GM21515 (cell line): ENCODE measurements at regions not wholly inside any gene's neighbourhood (a gene's known extent, or its start where the extent isn't known, plus 50 kb on each side); places are given as distances from the start of the nearest gene placed in this dataset.

ENCODE experiments used
- ATAC-seq: cut with Tn5 transposase; IDR thresholded peaks from one replicate; pipeline ENCODE4 v1.9.1; 2021; ENCODE audit not compliant: unreplicated experiment

- ATAC-seq = peak; percentile 100
Observed at GRCh38 chr16:80144191-80144590, 396.6 kb upstream of the DYNLRB2 start.

GRCh38 chr16:80142940-80143339, 397.9 kb upstream of the DYNLRB2 start:
- ATAC-seq = no peak

DNA sequence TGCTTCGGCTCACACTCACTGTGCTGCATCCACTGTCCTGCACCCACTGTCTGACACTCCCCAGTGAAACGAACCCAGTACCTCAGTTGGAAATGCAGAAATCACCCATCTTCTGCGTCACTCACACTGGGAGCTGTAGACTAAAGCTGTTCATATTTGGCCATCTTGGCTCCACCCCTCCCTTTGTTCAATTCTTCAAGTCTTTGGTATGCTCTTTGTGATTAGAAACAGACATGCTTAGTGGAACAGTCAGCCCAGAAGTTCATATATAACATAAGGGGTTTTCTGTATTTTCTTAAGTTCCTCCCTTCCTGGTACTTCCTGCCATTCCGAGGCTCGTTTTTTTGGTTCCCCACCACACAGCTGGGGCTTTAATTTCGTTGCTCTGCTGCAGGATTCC, 398.5 kb upstream of the DYNLRB2 start:
- no peak for ATAC-seq

DNA sequence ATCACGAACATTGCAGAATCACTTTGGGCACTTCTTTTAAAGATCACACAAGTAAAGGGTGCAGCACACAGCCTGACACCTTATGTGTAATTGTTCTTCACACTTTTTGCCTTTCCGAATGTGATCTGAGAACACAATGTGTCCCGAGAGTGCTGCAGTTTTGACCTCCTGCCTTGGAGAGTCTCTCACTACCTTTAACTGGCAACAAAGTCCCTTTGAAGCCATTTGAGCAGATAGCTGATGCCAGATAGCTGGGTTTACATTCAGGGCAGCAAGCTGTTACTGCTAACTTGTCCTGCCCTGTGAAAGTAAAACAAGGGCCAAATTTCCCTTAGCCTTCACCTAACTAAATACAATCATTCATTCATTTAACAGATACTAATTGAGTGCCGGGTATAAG, 411.0 kb upstream of the DYNLRB2 start:
- no peak for ATAC-seq

DNA sequence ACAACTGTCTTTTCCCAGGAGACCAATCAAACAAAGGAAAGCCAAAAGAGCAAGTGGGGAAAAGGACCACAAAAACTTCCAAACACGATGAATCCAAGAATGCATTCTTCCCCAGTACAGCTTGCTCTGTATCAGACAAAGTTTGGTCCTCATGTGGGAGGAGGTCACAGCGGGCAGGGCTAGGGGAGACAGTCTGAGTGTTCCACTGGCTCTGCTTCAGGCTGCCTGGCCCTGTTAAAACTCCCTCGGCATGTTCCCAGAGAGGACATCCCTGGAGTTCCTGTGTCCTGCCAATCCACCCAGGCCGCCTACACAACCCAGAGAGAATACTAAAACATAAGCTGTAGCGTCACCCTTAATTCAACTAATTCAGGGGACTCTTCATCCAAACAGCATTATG, 415.1 kb upstream of the DYNLRB2 start:
- ATAC-seq = no peak

- no peak for ATAC-seq
Observed at GRCh38 chr16:80123189-80123588, 417.6 kb upstream of the DYNLRB2 start.

DNA sequence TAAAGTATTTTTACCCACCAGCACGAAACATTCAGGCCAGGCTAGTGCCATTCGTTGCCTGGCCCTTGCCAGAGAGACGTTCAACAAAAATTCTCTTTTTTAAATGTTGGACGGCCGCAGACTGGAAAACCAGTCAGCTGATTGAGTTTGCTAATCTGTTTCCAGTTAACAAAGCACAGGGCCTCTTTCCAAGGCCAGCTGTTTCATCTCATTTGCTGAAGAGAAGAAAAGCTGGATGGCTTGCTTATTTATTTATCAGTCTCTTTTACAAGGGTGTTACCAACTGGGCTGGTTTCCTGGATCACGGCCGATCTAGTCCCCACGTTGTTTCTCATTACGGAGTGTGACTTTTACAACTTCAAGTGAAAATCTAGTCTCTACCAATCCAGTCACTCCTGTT, 418.7 kb upstream of the DYNLRB2 start:
- ATAC-seq = no peak

DNA sequence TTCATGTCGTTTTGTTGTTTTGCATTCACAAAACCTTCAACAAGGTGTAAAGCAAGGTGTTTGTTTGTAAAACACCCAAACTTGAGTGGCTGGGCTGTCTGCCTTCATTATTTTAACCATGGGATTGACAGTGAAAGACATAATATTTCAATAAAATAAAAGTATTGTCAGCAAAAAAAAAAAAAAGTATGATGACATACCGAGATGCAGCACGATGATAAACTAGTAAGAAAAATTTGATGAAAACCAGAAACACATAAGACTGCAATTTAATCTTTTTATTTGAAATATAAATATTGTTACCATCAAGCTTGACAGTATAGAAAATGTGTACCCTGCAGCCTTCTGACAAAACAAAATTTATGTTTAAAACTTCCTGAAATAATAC, 419.3 kb upstream of the DYNLRB2 start:
- no peak for ATAC-seq

DNA sequence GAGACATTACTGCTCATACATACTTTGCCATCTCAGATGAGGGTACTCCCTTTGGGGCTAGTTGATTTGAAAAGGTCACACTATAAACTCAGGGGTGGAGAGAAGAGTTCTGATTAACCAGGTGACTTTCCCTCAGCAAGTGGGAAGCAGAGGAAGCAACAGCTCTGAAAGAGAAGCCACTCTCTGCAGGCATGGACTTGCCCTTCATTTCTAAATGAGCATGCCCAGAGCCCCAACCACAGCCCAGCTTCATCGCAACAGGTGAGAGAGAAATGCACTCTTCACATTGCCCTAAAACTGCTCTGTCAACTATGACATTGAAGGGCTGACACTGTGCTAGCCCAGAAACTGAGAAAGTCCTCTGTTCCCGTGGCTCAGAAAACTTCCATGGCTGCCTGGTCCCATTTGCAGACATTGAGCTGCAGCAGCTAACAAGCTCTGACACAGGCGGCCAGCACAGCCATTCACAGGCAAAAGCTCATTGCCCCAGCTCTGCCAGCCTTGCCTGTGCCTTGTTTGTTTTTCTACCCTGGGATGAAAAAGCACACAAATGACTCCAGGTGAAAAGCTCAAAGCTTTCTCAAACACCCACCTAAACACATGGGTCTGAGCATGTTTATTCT, 419.8 kb upstream of the DYNLRB2 start:
- ATAC-seq = no peak

- ATAC-seq = no peak
Observed at GRCh38 chr16:80117556-80118130, 423.1 kb upstream of the DYNLRB2 start.

DNA sequence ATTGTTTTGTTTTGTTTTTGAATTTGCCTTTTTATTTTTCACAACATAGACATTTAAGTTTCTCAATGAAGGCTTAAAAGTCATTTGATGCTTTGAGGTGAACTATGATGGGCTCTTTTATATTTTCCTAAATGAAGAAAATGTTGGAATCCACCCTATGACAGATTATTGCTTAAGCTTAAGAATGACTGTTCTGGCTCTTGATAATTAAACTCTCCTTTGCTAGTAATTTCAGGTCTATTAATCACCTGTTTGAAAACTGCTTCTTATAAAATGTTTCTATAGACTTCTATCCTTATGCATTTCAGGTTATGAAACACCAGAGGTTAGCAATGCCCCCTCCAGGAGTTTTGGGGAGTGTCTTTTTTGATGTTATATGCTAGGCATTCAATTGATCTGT, 424.1 kb upstream of the DYNLRB2 start:
- no peak for ATAC-seq

GRCh38 chr16:80114699-80115098, 426.1 kb upstream of the DYNLRB2 start:
- ATAC-seq = peak; percentile 77

DNA sequence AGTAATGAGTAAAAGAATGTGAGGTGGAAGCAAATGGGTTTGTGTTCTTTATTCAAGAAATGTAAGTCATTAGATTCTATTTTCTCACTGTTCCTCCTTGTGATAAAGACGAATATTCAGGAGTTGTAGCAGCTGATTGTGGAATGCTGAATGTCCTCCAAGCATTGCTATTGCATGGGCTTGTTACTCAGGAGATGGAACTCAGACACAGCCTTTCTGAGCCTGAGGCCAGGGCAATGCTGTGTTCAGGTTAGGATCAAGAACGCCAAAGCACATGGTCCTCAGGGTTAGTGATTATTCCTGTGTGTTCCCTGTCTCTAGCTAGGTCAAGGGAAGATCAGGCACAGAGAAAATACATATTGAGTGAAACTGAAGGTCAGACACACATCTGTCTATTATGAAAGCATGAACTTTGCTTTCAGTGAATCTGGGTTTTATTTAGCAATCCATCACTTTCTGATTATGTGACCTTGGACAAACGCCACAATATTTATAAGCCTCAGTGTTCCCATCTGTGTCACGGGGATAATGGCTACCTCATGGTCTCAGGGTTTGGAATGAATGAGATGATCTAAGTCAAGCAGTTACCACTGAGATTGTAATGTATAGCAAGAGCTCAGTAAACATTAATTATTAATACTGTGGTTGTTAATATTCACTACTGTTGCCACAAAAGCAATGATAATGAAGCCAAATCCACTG, 426.8 kb upstream of the DYNLRB2 start:
- ATAC-seq = no peak

DNA sequence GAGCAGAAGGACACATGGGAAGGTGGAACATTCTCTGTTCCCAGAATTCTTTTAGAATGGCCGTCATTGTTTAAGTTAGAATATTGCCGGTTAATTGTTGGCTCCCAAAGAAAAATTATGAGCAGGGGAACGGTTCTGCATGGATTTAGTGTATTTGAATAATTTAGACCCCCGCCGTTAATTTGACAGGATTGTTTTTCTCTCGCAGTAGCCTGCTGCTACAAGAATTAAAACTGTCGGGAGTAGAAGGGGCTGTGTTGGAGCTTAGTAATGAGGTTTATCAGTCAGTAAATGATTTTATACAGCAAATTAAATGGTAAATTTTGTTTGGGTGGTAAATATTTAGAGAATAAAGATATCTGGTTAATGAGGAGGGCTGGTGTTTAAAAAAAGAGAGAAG, 431.2 kb upstream of the DYNLRB2 start:
- ATAC-seq = no peak

DNA sequence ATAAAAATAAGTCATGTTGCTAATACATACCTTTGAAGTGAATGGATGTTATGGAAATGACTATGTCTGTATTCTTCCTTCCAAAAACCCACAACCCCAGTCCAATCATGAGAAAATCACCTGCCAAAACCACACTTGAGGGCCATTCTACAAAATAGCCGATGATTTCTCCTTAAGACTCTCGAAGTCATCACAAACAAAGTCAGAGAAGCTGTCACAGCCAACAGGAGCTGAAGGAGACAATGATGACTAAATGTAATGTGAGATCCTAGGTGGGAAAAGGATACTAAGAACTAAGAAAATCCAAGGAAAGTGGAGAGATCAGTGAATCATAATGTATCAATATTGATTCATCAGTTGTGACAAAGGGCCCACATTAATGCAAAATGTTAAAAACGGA, 432.9 kb upstream of the DYNLRB2 start:
- no peak for ATAC-seq

GRCh38 chr16:80105751-80106150, 435.0 kb upstream of the DYNLRB2 start:
- no peak for ATAC-seq

DNA sequence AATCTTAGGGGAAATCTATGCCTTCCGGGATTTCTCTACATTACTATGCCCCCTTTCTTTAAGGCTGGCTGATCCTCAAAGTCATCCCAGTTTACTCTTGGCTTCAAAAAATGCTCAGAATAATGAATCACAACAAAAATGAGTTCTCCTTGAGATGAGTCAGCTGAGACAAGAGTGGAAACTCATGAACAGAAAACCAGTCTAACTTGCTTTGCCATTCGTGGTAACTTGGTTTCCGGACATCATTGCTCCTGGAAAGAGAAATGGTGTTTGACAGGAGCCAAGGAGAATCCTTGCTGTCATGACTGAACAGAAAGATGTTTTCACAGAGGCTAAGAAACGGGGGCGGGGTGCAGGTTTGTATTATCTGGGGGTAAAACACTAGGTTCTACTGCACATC, 435.6 kb upstream of the DYNLRB2 start:
- ATAC-seq = no peak

- no peak for ATAC-seq
Observed at GRCh38 chr16:80104401-80104800, 436.4 kb upstream of the DYNLRB2 start.

GRCh38 chr16:80103463-80103862, 437.3 kb upstream of the DYNLRB2 start:
- no peak for ATAC-seq

DNA sequence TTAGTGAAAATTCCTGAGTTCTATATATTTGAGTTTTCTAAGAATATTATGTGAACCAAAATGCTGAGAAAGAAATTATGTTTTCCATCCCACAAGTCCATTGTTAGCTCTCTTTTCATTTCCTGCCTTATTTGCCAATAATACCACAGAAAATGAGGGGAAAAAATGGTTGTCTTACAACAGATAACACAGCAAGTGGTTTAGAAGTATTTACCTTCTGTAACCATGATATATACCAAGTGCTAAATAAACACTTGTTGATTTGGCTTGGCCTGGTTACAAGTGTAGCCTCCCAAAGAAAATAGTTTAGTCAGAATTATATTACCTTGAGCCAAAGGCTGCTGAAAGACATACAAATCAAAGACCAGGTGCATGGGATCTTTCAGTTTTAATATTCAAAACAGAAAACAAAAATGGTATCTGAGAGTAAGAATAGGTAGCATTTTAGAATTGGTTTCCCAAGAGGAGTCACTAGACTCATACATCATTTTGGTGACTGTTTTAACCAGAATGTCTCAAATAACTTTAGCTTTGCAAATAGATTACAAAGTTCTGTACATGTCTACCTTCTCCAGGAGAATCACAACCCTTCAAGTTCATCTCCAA, 439.8 kb upstream of the DYNLRB2 start:
- no peak for ATAC-seq

DNA sequence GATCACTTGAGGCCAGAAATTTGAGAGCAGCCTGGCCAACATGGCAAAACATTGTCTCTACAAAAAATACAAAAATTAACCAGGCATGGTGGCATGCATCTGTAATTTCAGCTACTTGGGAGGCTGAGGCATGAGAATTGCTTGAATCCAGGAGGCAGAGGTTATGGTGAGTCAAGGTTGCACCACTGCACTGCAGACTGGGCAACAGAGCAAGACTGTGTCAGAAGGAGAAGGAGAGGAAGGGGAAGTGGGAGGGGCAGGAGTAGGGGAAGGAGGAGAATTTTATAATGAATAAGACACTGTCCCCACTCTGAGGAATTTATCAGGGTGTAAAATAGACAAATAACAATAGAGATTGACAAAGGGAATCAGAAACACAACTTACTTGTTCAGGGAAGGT, 440.6 kb upstream of the DYNLRB2 start:
- no peak for ATAC-seq

GRCh38 chr16:80097098-80097497, 443.7 kb upstream of the DYNLRB2 start:
- no peak for ATAC-seq
